ENCODE measurements at regions not wholly inside any gene's neighbourhood (a gene's known extent, or its start where the extent isn't known, plus 50 kb on each side); places are given as distances from the start of the nearest gene placed in this dataset.

- DNase-seq, result no peak
These were observed 760.6 kb upstream of the CHAC2 start for GRCh38 chr2:53006980-53007379.

- no peak for DNase-seq
These were observed 763.2 kb upstream of the CHAC2 start for GRCh38 chr2:53004413-53004812.

GRCh38 chr2:52995424-52995823, 772.2 kb upstream of the CHAC2 start:
- no peak for DNase-seq

GRCh38 chr2:52976143-52976949, 791.3 kb upstream of the CHAC2 start:
- no peak for DNase-seq

- DNase-seq, result no peak
These were observed 793.5 kb upstream of the CHAC2 start for GRCh38 chr2:52974127-52974526.

GRCh38 chr2:52970642-52971041, 797.0 kb upstream of the CHAC2 start:
- DNase-seq, result no peak

GRCh38 chr2:52968043-52968442, 799.6 kb upstream of the CHAC2 start:
- no peak for DNase-seq

GRCh38 chr2:52964916-52965530, 802.6 kb upstream of the CHAC2 start:
- no peak for DNase-seq

GRCh38 chr2:52961403-52961802, 806.2 kb upstream of the CHAC2 start:
- no peak for DNase-seq

GRCh38 chr2:52960881-52961280, 806.7 kb upstream of the CHAC2 start:
- DNase-seq, result no peak

GRCh38 chr2:52959801-52960200, 807.8 kb upstream of the CHAC2 start:
- DNase-seq, result no peak

- no peak for DNase-seq
These were observed 810.8 kb upstream of the CHAC2 start for GRCh38 chr2:52956766-52957165.

- DNase-seq, result no peak
These were observed 811.5 kb upstream of the CHAC2 start for GRCh38 chr2:52956118-52956517.

GRCh38 chr2:52955079-52955478, 812.5 kb upstream of the CHAC2 start:
- no peak for DNase-seq

- DNase-seq, result no peak
These were observed 827.5 kb upstream of the CHAC2 start for GRCh38 chr2:52940101-52940500.

- DNase-seq, result no peak
These were observed 828.4 kb upstream of the CHAC2 start for GRCh38 chr2:52939250-52939649.

GRCh38 chr2:52936029-52936428, 831.6 kb upstream of the CHAC2 start:
- DNase-seq, result no peak

- no peak for DNase-seq
These were observed 832.5 kb upstream of the CHAC2 start for GRCh38 chr2:52934920-52935640.

GRCh38 chr2:52934323-52934898, 833.2 kb upstream of the CHAC2 start:
- DNase-seq, result no peak

- no peak for DNase-seq
These were observed 833.7 kb upstream of the CHAC2 start for GRCh38 chr2:52933878-52934277.

GRCh38 chr2:52931660-52932059, 835.9 kb upstream of the CHAC2 start:
- no peak for DNase-seq

- no peak for DNase-seq
These were observed 838.2 kb upstream of the CHAC2 start for GRCh38 chr2:52929412-52929811.

GRCh38 chr2:52919673-52920072, 847.9 kb upstream of the CHAC2 start:
- DNase-seq, result no peak

- no peak for DNase-seq
These were observed 849.1 kb upstream of the CHAC2 start for GRCh38 chr2:52918551-52918950.
